ENCODE measurements at regions not wholly inside any gene's neighbourhood (a gene's known extent, or its start where the extent isn't known, plus 50 kb on each side); places are given as distances from the start of the nearest gene placed in this dataset.
"Not testable (repeated sequence)": the region's sequence is repeated elsewhere in the genome, so short reads cannot be mapped to it uniquely, and the experiment has no call there.

GRCh38 chr1:245061808-245062207 is 93.0 kb upstream of the KIF26B start:
- not testable (repeated sequence) for DNase-seq

GRCh38 chr1:245060684-245061374 is 94.0 kb upstream of the KIF26B start:
- DNase-seq = no peak

- DNase-seq = no peak
These were observed 94.9 kb upstream of the KIF26B start for GRCh38 chr1:245059806-245060424.

- no peak for DNase-seq
These were observed 95.9 kb upstream of the KIF26B start for GRCh38 chr1:245058882-245059281.

GRCh38 chr1:245058436-245058835 is 96.3 kb upstream of the KIF26B start:
- DNase-seq = no peak

GRCh38 chr1:245056913-245057312 is 97.9 kb upstream of the KIF26B start:
- DNase-seq = peak; percentile 63

GRCh38 chr1:245056296-245056695 is 98.5 kb upstream of the KIF26B start:
- DNase-seq = not testable (repeated sequence)

- no peak for DNase-seq
These were observed 99.0 kb upstream of the KIF26B start for GRCh38 chr1:245055752-245056151.

GRCh38 chr1:245054507-245055270 is 100.1 kb upstream of the KIF26B start:
- no peak for DNase-seq

- DNase-seq = peak; percentile 29
These were observed 100.7 kb upstream of the KIF26B start for GRCh38 chr1:245054105-245054504.

GRCh38 chr1:245052258-245052657 is 102.5 kb upstream of the KIF26B start:
- DNase-seq = no peak

- DNase-seq = peak; percentile 48
These were observed 103.2 kb upstream of the KIF26B start for GRCh38 chr1:245051349-245052221.

GRCh38 chr1:245046769-245047168 is 108.0 kb upstream of the KIF26B start:
- no peak for DNase-seq

GRCh38 chr1:245046315-245046714 is 108.5 kb upstream of the KIF26B start:
- DNase-seq = no peak

- DNase-seq = no peak
These were observed 109.5 kb upstream of the KIF26B start for GRCh38 chr1:245045087-245045881.

GRCh38 chr1:245043611-245043940 is 111.2 kb upstream of the KIF26B start:
- DNase-seq = no peak

- no peak for DNase-seq
These were observed 113.6 kb upstream of the KIF26B start for GRCh38 chr1:245041058-245041698.

- DNase-seq = no peak
These were observed 115.6 kb upstream of the KIF26B start for GRCh38 chr1:245039196-245039595.

GRCh38 chr1:245036102-245036501 is 118.7 kb upstream of the KIF26B start:
- no peak for DNase-seq

GRCh38 chr1:245031041-245031440 is 123.7 kb upstream of the KIF26B start:
- DNase-seq = no peak

- no peak for DNase-seq
These were observed 128.5 kb upstream of the KIF26B start for GRCh38 chr1:245026247-245026646.

- DNase-seq = no peak
These were observed 129.3 kb upstream of the KIF26B start for GRCh38 chr1:245025525-245025924.

Measured in CD4-positive, alpha-beta T cell treated with Interleukin-15 for 1 hour (primary cell).